Neural cell (in vitro differentiated cells): ENCODE measurements at regions not wholly inside any gene's neighbourhood (a gene's known extent, or its start where the extent isn't known, plus 50 kb on each side); places are given as distances from the start of the nearest gene placed in this dataset.

ENCODE experiments used
- H2AFZ ChIP-seq: fragments of 200-600, 300-800 bp; sonication (generic), shearing (Covaris generic); 2 replicates; pipeline ENCODE4 v1.6.0; 2014; ENCODE audit warnings: low read depth, mild to moderate bottlenecking, antibody characterized with exemption, low read length, moderate library complexity
- H3F3A ChIP-seq: fragments of 200-600 bp; shearing (Covaris generic); 2 replicates; pipeline ENCODE4 v1.6.1; 2016; ENCODE audit warnings: mild to moderate bottlenecking, moderate library complexity, mixed read lengths, antibody characterized with exemption, low read length; ENCODE audit not compliant: insufficient read depth, poor library complexity, severe bottlenecking
- H3K27ac ChIP-seq: fragments of 200-600, 300-800 bp; sonication (generic), shearing (Covaris generic); 2 replicates; pipeline ENCODE4 v1.5.1; 2014; ENCODE audit warnings: mild to moderate bottlenecking, low read length, moderate library complexity
- H3K27me3 ChIP-seq: fragments of 300-800, 200-600 bp; sonication (generic), shearing (Covaris generic); 2 replicates; pipeline ENCODE4 v1.6.0; 2014; ENCODE audit warnings: mild to moderate bottlenecking, low read depth, low read length, moderate library complexity; ENCODE audit not compliant: insufficient read depth
- H3K36me3 ChIP-seq: fragments of 300-800, 200-600 bp; sonication (generic), shearing (Covaris generic); 2 replicates; pipeline ENCODE4 v1.5.1; 2014; ENCODE audit warnings: mild to moderate bottlenecking, antibody characterized with exemption, low read length, moderate library complexity; ENCODE audit not compliant: insufficient read depth
- H3K4me2 ChIP-seq: fragments of 300-800, 200-600 bp; sonication (generic), shearing (Covaris generic); 2 replicates; pipeline ENCODE4 v1.6.0; 2014; ENCODE audit warnings: mild to moderate bottlenecking, low read length
- H3K4me3 ChIP-seq: fragments of 300-800, 200-600 bp; sonication (generic), shearing (Covaris generic); 2 replicates; pipeline ENCODE4 v1.5.1; 2014; ENCODE audit warnings: mild to moderate bottlenecking, low read length, moderate library complexity
- H3K79me2 ChIP-seq: fragments of 200-600 bp; shearing (Covaris generic); replicated peaks from 2 replicates; pipeline ENCODE4 v1.6.0; 2014; ENCODE audit warnings: mild to moderate bottlenecking, low read length, moderate library complexity; ENCODE audit not compliant: insufficient read depth
- H3K9ac ChIP-seq: fragments of 300-800, 200-600 bp; sonication (generic), shearing (Covaris generic); 2 replicates; pipeline ENCODE4 v1.6.1; 2016; ENCODE audit warnings: mild to moderate bottlenecking, low read length, mixed read lengths
- H3K9me2 ChIP-seq: fragments of 200-600 bp; shearing (Covaris generic); 2 replicates; pipeline ENCODE4 v1.6.1; 2016; ENCODE audit warnings: mild to moderate bottlenecking, low read length, mixed read lengths; ENCODE audit not compliant: insufficient read depth
- H3K9me3 ChIP-seq: fragments of 200-600, 300-800 bp; sonication (generic), shearing (Covaris generic); 2 replicates; pipeline ENCODE4 v1.6.1; 2016; ENCODE audit warnings: mild to moderate bottlenecking, mixed run types, low read length, moderate library complexity, mixed read lengths
- H4K20me1 ChIP-seq: fragments of 200-600 bp; shearing (Covaris generic); 2 replicates; pipeline ENCODE4 v1.6.1; 2016; ENCODE audit warnings: mild to moderate bottlenecking, mixed run types; ENCODE audit not compliant: insufficient read depth
- EP300 ChIP-seq: fragments of 450-650 bp; conservative IDR thresholded peaks from 2 replicates; pipeline ENCODE4 v1.6.1; 2014; ENCODE audit warnings: antibody characterized with exemption, mild to moderate bottlenecking, moderate library complexity; ENCODE audit not compliant: poor library complexity, severe bottlenecking
- EZH2 ChIP-seq: fragments of 200-600, 300-800 bp; shearing (Covaris generic), sonication (generic); IDR thresholded peaks from 2 replicates; pipeline ENCODE4 v1.6.1; 2014; ENCODE audit warnings: antibody characterized with exemption, low read length, borderline replicate concordance, mild to moderate bottlenecking; ENCODE audit not compliant: insufficient read depth, poor library complexity, severe bottlenecking
- MXI1 ChIP-seq: fragments of 450-650 bp; conservative IDR thresholded peaks from 2 replicates; pipeline ENCODE4 v1.6.1; 2014; ENCODE audit warnings: antibody characterized with exemption, mild to moderate bottlenecking; ENCODE audit not compliant: poor library complexity, severe bottlenecking
- POLR2AphosphoS5 ChIP-seq: IDR thresholded peaks from 2 replicates; pipeline ENCODE4 v1.6.1; 2012
- RAD21 ChIP-seq: fragments of 450-650 bp; conservative IDR thresholded peaks from 2 replicates; pipeline ENCODE4 v1.6.1; 2014; ENCODE audit warnings: antibody characterized with exemption, mild to moderate bottlenecking, moderate library complexity
- SMC3 ChIP-seq: fragments of 450-650 bp; conservative IDR thresholded peaks from 2 replicates; pipeline ENCODE4 v1.6.1; 2014; ENCODE audit warnings: antibody characterized with exemption, mild to moderate bottlenecking, moderate library complexity; ENCODE audit not compliant: poor library complexity
- TAF1 ChIP-seq: IDR thresholded peaks from 2 replicates; pipeline ENCODE4 v1.6.1; 2012; ENCODE audit warnings: low read depth
- TF ChIP-seq, protein P1 (sequence below): fragments of 450-650 bp; IDR thresholded peaks from 2 replicates; pipeline ENCODE4 v1.5.1; 2014; ENCODE audit warnings: antibody characterized with exemption, mild to moderate bottlenecking, moderate library complexity; ENCODE audit not compliant: poor library complexity, severe bottlenecking
- TF ChIP-seq, protein P2 (sequence below): IDR thresholded peaks from 2 replicates; pipeline ENCODE4 v1.6.1; 2012; ENCODE audit warnings: borderline replicate concordance

DNA sequence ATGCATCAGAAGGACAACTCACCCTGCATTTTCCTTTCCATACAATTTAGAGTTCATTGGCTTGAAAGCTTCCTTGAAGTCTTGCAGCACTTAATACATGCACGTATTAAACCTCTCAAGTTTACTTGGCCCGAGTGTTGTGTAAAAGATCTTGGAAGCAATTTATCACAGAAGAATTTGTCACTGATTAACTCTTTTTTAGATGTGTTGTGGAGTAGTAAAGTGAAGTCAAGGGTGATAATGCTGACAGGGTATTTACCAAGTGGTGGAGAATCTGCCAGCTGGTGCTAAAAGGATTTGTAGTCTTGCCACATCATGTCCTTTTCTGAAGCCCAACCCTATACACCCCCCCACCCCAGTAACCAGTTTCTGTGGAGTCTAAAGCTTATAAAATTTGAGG is 421.0 kb upstream of the MIR17HG start:
- Histone ChIP-seq H3K9ac (no peak overlapping the region), H3F3A (no peaks in the 10 kb centered on the region), H2AFZ (no peak overlapping the region), H3K4me3 (no peak overlapping the region), H4K20me1 (no peaks in the 10 kb centered on the region), H3K79me2 (no peaks in the 10 kb centered on the region), H3K4me2 (no peak overlapping the region), H3K36me3 (no peaks in the 10 kb centered on the region), H3K27me3 (no peaks in the 10 kb centered on the region), H3K9me2 (no peaks in the 10 kb centered on the region), H3K27ac (no peak overlapping the region), H3K9me3 (no peaks in the 10 kb centered on the region)
- TF ChIP-seq MXI1, result no peak
- no peak for TF ChIP-seq SMC3
- no peak for TF ChIP-seq POLR2AphosphoS5
- TF ChIP-seq, protein P1, sequence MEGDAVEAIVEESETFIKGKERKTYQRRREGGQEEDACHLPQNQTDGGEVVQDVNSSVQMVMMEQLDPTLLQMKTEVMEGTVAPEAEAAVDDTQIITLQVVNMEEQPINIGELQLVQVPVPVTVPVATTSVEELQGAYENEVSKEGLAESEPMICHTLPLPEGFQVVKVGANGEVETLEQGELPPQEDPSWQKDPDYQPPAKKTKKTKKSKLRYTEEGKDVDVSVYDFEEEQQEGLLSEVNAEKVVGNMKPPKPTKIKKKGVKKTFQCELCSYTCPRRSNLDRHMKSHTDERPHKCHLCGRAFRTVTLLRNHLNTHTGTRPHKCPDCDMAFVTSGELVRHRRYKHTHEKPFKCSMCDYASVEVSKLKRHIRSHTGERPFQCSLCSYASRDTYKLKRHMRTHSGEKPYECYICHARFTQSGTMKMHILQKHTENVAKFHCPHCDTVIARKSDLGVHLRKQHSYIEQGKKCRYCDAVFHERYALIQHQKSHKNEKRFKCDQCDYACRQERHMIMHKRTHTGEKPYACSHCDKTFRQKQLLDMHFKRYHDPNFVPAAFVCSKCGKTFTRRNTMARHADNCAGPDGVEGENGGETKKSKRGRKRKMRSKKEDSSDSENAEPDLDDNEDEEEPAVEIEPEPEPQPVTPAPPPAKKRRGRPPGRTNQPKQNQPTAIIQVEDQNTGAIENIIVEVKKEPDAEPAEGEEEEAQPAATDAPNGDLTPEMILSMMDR, result no peak
- TF ChIP-seq, protein P2, sequence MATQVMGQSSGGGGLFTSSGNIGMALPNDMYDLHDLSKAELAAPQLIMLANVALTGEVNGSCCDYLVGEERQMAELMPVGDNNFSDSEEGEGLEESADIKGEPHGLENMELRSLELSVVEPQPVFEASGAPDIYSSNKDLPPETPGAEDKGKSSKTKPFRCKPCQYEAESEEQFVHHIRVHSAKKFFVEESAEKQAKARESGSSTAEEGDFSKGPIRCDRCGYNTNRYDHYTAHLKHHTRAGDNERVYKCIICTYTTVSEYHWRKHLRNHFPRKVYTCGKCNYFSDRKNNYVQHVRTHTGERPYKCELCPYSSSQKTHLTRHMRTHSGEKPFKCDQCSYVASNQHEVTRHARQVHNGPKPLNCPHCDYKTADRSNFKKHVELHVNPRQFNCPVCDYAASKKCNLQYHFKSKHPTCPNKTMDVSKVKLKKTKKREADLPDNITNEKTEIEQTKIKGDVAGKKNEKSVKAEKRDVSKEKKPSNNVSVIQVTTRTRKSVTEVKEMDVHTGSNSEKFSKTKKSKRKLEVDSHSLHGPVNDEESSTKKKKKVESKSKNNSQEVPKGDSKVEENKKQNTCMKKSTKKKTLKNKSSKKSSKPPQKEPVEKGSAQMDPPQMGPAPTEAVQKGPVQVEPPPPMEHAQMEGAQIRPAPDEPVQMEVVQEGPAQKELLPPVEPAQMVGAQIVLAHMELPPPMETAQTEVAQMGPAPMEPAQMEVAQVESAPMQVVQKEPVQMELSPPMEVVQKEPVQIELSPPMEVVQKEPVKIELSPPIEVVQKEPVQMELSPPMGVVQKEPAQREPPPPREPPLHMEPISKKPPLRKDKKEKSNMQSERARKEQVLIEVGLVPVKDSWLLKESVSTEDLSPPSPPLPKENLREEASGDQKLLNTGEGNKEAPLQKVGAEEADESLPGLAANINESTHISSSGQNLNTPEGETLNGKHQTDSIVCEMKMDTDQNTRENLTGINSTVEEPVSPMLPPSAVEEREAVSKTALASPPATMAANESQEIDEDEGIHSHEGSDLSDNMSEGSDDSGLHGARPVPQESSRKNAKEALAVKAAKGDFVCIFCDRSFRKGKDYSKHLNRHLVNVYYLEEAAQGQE, result no peak
- TF ChIP-seq EZH2, result no peak
- TF ChIP-seq TAF1, result no peak

DNA sequence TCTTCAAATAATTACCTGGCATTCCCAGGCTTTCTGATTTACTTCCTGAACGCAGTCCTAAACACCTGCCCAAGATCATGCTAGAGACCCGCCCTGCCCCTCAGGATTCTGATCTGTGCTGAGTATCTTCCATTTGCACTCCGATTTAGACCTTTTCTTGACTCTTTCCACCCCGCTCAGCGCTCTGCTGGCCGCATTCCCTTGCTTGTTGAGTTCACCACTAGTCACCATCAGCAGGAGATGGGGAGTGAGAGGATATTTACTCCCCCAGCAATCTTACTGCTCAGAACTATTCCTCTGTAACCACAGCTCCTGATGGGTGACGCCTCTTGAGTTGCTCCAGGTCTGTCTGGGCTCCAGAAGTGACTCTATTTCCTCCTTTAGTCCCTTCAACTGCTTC is 419.4 kb upstream of the MIR17HG start:
- no peak overlapping the region for H2AFZ ChIP-seq
- TF ChIP-seq EZH2 (no peak), MXI1 (no peak), SMC3 (no peak), POLR2AphosphoS5 (no peak), TAF1 (no peak), RAD21 (no peak), EP300 (no peak)
- TF ChIP-seq, protein P2, result no peak
- TF ChIP-seq, protein P1, result no peak
- no peak overlapping the region for H3K9ac ChIP-seq

More for the DNA sequence above, 419.4 kb upstream of the MIR17HG start:
- H4K20me1 ChIP-seq, result no peaks in the 10 kb centered on the region
- H3K27ac ChIP-seq, result no peak overlapping the region
- no peaks in the 10 kb centered on the region for H3K9me3 ChIP-seq
- H3K27me3 ChIP-seq, result no peaks in the 10 kb centered on the region
- H3K4me3 ChIP-seq, result no peak overlapping the region
- H3K79me2 ChIP-seq, result no peaks in the 10 kb centered on the region
- no peaks in the 10 kb centered on the region for H3K9me2 ChIP-seq
- H3K4me2 ChIP-seq, result no peak overlapping the region
- H3K36me3 ChIP-seq, result no peaks in the 10 kb centered on the region
- H3F3A ChIP-seq, result no peaks in the 10 kb centered on the region
